Jurkat, Clone E6-1 (cell line): ENCODE measurements at regions not wholly inside any gene's neighbourhood (a gene's known extent, or its start where the extent isn't known, plus 50 kb on each side); places are given as distances from the start of the nearest gene placed in this dataset.

Experiments
- DNase-seq: peaks from one replicate; pipeline ENCODE4 v3.0.0-alpha.2; 2011; ENCODE audit warnings: low read depth, low spot score
- H3K4me3 ChIP-seq: 2 replicates; pipeline ENCODE4 v1.5.1; 2011; ENCODE audit warnings: mild to moderate bottlenecking, low read length, control low read depth, moderate library complexity

DNA sequence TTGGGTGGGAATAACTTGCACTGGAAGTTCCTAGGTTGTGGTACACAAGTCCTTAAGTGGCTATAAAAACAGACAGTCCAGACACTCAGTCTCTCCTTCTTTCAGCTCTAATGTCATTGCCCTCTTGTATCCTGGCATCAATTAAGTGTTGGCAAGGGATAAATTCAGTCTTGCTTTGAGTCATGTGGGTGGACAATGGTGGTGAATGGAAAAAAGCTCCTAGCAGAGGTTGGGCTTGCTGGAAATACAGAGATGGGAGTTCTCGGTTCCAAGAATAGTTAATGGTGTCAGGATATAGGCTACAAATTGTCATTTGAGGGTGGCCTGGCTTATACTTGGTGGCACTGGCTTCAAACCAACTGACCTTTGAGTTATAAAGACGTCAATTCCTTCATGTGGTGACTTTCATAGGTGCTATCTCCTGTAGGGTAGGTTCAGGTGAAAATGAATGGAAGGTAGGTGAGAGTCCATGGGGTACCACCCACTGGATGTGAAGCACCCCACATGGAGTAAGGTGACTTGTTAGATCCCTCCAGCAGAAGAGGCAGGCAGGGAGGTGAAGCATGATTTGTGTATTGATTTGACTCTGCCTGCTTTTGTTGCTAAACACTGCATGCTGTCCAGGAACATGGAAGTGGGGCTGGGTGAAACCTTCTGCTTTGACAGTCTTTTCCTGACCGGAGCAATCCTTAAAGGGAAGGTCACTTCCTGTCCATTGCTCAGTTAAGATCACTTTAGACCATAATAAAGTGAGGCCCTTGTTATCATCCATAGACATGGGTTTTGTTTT lies 102.0 kb downstream of the LACC1 start:
- DNase-seq = no peak
- no peak overlapping the region for H3K4me3 ChIP-seq

DNA sequence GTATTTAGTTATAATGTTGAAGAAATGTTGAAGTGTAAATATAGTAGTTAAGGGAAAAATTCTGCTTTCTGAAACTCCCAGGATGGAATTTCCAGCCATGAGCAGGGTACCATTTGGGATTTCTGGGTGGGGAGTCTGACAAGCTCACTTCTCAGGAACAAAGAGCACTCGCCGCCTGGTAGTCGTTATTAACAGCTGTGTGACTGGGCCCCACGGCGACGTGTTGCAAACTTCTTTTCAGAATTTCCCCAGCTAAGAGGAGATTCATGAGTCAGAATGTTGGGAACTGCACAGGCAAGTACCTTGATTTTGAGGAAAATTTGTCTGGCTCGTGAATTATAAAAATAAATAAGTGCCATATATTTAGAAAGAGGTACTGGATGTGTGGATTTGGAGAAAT lies 103.7 kb downstream of the LACC1 start:
- no peak overlapping the region for H3K4me3 ChIP-seq
- DNase-seq = no peak

DNA sequence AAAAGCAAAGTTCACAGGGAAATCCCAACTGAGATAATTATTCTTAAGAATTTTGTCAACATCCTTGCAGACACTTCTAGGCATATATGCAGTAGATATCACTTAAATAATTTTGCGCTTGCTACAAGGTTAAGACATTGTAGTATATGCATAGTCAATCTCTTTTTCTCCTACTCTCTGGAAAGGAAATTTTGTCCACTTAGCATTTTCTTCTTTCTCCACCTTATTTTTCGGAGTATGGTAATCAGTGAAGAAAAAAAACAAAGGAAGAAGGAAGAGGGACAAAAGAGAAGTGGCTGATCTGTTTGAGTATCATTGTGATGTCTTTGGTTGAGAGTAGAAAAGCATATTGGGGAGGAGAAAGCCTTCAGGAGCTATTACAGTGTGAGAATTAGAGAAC lies 104.6 kb downstream of the LACC1 start:
- DNase-seq = no peak
- H3K4me3 ChIP-seq = no peak overlapping the region

DNA sequence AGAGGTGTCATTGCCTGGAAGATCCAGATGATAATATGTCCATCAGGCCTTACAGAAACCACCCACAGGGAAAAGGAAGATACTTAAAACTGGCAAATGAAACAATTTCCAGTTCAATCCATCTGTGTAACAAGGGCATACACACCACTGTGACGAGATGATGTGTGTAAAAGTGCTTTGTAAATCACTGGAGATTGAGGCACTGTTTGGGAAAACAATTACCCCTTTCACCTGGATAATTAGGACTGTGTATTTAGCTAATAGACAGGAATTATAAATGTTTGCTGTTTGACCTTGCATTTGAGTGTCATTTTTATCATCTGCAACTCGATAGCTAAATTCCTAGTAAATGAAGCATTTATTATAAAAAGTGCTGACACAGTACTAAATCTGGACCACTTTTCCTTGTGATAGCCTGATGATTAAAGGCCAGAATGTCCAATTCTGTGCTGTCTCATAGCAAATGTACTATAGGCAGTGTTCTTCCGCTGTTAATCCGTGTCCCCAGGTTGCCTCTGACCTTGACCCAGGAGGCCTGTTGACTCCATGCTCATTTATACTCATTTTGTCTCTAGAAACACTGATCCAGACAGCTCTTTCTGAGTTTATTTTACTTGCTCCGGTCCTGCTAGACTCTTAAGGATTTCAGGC lies 105.8 kb downstream of the LACC1 start:
- H3K4me3 ChIP-seq = no peak overlapping the region
- DNase-seq = no peak

DNA sequence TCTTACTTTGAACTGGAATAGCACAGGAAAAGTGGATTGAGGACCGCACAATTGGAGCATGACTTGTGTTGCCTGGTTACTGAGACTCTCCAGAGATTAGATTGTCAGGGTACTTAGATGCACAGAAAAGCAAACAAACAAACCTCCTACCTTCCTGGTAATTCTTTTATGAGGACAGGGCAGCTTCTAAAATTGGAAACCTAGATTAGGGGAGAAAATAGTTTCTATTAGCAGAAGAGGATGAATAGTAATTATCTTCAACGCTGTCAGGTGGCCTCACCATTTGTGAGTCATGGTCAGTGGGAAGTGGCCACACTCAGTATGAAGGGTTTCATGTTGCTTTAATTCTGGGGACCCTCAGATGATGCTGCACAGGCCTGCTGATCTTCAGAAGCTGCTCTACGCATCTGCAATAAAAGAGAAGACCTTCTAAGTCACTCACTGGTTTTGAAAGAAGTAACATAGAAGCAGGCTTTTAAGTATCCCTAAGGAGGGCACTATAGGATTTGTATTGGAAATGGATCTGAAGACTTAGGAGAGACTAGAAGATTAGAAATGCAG lies 106.8 kb downstream of the LACC1 start:
- DNase-seq = no peak
- no peak overlapping the region for H3K4me3 ChIP-seq

DNA sequence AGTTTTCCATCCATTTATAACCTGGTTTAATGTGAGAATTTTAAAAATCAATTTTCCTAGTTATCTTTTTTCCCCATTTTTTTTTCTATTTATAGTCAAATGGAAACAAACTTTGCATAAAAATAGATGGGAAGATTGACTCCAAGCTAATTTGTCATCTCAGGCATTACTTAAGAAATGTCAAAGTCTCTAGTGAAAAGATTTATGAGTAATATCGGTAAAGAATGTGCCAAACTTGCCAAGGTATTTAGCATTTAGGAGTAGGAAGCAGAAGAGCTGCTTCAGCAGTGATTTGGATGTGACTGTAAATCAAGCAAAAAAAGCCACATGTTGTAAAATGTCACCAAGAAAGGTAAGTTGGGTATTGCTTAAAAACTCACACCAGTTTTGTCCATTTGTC lies 108.6 kb downstream of the LACC1 start:
- no peak for DNase-seq
- no peak overlapping the region for H3K4me3 ChIP-seq

DNA sequence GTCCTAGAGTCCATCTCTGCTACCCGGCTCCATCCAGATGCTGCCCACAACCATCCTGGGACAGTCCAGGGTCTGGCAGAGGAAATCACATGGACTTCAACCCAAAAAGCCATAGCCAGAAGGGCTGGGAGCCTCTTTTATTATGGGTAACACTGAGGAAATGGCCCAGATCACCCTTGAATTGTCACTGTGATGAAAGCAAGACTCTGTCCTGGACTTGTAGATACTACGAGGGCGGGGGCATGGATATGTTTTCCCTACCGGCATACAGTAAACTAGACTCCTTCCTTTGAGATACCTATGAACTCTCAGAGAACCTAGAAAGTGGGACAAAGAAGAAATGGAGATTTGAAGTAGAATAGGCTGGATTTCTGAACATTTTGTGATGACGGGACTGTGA lies 110.3 kb downstream of the LACC1 start:
- DNase-seq = no peak
- no peak overlapping the region for H3K4me3 ChIP-seq

DNA sequence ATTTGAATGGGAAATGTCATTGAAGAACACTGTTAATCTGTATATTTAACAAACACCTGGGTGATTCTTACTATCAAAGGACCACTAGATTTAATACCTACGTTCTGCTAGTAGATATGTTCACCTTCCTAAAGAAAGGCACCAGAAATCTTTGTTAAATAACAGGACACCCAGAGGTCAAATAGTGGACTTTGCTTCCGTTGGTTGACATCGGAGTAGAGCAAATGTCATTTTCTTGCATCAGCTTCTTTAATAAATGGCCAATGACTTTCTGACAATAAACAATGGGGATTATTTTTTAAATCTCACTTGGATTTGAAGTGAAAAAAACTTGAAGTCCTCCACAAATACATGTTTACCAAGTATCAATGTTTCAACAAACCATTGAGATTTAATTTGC lies 111.1 kb downstream of the LACC1 start:
- no peak overlapping the region for H3K4me3 ChIP-seq
- DNase-seq = no peak

DNA sequence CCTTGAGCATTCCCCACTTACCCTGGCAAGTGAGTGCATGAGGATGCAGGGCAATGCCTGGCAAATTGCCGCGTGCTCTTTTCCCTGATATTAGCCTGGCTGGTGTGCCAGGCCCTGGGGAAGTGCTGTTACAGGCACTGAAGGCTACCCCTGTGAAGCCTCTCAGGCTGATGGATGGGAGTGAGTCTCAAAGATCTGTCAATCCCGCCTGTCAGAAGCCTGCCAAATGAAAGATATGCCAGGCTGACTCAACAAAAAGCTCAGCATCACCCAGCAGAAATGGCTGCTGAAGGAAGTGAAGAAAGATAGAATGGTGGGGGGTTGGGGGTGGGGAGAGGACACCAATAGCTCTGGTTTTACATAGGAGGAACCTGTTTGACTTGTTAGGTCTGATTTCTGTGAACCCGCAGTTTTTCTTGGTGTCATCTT lies 112.1 kb downstream of the LACC1 start:
- H3K4me3 ChIP-seq = no peak overlapping the region
- no peak for DNase-seq

DNA sequence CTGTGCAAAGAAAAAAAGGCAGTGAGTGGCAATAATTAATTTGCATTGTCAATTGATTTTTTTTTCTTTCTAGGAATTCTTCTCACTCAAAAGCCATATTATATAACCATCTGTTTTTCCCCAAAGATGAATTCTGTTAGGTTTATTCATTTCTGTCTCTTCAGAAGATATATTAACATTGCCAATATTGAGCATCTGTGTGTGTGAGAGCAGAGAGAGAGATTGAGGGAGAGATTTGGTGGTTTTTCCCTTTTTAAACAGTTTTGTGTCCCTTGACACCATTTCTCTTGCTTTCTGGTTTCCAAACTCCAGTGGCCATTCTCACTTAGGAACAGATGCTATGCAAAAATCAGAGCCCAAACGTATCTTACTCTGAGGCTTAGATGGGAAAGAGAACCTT lies 112.5 kb downstream of the LACC1 start:
- no peak overlapping the region for H3K4me3 ChIP-seq
- DNase-seq = no peak

DNA sequence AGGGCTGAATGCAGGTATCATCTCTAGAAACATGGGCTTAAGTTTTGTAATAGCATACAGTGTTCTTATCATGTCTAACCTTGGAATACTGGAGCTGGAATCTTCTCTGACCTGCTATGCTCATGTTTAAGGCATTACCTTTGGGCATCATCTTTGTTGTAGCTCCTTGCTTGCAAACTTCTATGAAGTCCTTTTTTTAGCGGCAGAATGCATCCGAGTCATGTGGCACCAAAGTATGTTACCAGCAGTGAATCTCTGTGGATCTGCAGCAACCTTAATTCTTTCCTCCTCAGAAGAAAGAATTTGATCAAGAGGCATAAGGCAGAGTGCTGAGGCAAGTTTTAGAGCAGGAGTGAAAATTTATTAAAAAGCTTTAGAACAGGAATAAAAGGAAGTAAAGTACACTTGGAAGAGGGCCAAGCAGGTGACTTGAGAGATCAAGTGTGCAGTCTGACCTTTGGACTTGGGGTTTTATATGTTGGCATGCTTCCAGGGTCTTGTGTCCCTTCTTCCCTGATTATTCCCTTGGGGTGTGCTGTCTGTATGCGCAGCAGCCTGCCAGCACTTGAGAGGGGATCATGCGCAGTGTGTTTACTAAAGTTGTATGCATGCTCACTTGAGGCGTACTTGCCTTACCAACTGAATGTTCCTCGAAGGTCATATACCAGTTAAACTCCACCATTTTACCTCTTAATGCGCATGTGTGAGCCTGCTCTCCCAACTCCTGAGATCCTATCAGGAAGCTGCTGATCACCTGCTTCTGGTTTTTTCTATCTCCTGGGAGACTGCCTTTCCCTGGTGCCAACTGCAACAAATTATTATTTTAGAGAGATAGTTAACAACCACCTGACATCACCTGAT lies 115.5 kb downstream of the LACC1 start:
- DNase-seq = no peak
- H3K4me3 ChIP-seq = no peak overlapping the region

DNA sequence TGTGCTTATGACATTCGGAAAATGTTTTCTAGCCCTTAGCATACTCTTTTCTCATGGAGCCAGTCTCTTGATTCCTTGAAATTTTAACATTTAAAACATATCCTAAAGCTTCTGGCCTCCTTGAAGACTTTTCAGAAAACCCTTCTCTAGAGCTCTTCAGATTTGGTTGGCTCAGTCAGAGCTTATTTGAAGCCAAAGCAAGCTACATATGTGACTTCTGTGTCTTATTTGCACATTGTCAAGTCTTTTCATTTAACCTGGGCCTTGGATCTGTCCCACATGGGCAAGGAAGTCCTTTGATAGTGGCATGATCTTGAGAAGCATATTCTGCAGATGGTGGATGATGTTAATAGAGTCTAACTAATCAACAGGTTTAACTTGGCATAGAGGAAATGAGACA lies 116.5 kb downstream of the LACC1 start:
- DNase-seq = no peak
- no peak overlapping the region for H3K4me3 ChIP-seq

DNA sequence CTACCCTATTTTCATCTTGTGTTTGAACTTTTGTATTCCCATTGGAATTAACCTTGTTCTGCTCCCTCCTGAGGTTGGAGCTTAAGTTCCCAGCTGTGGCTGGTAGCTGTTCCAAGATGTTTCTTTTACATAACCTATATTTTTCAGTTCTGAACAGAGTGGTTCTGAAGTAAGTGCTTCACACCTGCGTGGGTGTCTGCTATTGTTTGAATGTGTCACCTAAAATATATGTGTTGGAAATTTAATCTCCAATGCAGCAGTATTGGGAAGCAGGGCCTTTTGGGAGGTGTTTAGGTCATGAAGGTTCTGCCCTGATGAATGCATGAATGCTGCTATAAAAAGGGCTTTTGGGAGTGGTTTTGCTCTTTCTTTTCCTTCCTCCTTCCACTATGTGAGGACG lies 123.8 kb downstream of the LACC1 start:
- no peak for DNase-seq
- H3K4me3 ChIP-seq = no peak overlapping the region

DNA sequence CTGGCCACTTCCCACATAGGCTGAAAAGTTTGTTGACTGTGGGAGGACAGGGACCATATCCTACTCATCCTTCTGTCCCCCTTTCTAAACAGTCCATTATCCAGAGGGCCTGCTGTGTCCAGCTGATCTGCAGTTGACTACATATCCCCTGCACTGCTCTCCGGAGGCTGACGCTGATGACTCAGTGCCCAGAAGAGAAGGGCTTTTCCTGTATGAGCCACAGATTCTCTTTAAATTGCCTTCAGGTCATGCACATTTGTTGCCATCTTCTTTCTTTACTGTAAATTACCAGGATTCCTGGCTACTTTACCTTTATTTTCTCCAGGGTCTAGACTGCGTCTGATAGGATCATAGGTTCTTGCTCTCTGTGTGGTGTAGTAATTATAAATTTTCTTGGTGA lies 125.2 kb downstream of the LACC1 start:
- no peak for DNase-seq
- H3K4me3 ChIP-seq = no peak overlapping the region

DNA sequence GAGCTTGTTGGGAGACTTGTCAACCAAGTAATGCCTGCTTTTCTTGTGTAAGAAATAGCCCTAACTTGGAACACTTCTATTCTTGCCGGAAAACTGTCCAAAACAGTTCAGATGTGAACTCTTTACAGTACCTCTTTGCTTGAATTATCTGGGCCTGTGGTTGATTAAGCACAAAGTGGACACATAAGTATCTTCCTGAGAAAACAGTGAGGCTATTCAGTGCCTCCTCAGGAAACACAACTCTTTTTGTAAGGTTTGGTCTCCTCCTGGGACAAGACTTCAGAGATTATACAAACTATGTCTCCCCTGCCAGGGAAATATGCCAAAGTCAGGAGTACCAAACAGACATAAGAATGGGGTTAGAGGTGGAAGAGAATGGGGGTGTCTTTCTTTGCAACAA lies 127.7 kb downstream of the LACC1 start:
- no peak overlapping the region for H3K4me3 ChIP-seq
- DNase-seq = no peak

DNA sequence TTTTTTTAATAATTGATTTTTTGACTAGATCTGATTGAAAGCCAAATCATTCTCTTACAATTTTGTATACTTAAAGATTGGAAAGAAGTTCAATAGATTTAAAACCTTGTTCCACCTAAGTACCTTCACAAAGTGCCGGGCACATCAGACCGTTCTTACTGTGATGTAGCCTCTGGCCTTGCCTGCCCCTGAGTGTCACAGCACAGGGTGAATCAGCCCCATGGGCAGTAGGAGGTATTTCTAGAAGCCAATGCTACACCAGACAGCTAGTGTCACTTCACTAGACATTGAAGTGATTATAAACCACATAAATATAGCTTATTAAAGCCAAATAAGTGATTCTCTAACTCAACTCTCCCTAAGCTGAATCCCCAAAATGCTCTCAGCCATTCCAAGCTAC lies 131.3 kb downstream of the LACC1 start:
- no peak for DNase-seq
- H3K4me3 ChIP-seq = no peak overlapping the region

DNA sequence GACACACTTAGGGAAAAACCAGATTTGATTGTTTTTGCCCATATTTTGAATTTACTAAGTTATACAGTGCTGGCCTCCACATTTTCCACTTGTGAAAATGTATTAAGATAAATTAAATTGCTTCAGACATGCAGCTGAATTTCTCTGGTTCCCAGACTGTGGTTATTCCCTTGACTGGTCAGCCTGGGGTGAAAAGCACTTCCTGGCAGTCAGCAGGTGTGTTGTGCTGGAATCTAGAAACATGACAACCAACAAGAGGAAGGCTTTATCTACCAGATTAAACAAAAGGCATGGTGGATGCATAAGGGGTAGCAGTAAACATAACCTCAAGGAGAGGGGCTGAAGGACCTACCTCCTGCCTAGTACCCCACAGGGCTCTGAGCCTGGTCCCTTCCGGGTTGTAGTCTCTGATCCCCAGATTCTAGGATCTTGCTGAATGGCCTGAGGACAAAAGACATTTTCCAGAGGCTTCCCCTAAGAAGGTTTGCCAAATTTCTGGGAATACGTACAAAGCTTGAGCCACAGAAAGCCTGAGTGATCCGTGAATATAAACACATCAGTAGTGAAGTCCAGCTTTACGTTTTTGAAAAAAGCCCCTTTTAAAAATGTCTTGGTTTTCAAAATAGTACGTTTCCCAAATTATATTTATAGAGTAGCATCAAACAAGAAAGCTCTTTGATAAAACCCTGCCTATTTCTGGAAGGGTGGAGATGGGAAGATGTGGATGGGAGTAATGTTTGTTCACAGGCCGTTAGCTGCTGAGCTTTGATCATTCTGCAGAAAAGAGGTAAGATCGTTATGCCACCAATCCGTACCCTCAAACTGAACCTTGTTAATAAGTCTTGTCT lies 133.4 kb downstream of the LACC1 start:
- H3K4me3 ChIP-seq = no peak overlapping the region
- DNase-seq = no peak

DNA sequence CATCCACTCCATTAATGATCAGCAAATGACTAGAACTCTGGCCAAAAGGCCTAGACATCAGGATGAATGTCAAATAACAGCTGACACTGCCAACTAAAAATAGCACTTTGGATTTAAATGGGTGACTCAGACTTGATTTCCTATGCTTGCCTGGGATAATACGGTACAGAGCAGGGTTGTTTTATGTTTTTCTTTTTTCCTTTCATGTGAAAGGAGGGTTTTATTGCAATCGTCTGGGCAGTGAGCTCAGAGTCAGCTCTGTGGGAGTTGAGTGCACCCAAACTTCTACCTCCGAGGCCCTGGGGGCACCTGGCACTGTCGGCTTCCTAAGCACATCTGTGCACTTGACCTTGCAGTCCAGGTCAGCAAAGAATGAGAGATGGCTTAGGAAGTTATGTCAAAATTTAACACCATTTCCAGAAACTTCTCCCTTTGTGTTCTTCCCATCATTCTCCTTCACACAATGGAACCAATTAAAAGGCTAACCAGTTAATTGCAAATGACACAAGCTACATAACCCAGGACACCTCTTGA lies 134.1 kb downstream of the LACC1 start:
- DNase-seq = no peak

DNA sequence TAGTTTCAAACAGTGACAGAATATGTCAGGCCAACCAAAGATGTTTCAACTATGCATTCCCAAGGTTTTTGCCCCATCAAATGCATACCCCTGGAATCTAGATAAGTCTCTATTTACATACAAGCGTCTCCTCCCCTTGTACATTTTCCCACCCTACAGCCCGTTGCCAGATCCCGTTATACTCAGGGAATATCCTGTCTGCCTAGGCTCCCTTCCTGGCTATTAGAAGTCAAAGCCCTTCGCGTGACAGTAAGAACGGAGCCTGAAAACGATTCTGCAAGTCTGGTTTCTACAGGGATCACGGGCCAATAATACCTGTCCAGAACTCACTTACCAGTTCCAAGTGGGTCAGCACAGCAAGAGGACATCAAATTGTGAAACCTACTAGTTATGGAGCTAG lies 134.8 kb downstream of the LACC1 start:
- H3K4me3 ChIP-seq = no peak overlapping the region
- DNase-seq = no peak

More for the DNA sequence above, 134.1 kb downstream of the LACC1 start:
- H3K4me3 ChIP-seq = no peak overlapping the region
